SIG-M5 treated with dmso at 0.1 percent for 504 hours (cell line): ENCODE measurements at regions not wholly inside any gene's neighbourhood (a gene's known extent, or its start where the extent isn't known, plus 50 kb on each side); places are given as distances from the start of the nearest gene placed in this dataset.
"Not testable (repeated sequence)": the region's sequence is repeated elsewhere in the genome, so short reads cannot be mapped to it uniquely, and the experiment has no call there.

Source experiments
- DNase-seq: peaks from one replicate; lab custom pipeline; 2025; ENCODE audit not compliant: unreplicated experiment; lab: John Stamatoyannopoulos, UW

- DNase-seq = no peak
These were observed 199.1 kb upstream of the KRR1 start for GRCh38 chr12:75710361-75711069.

DNA sequence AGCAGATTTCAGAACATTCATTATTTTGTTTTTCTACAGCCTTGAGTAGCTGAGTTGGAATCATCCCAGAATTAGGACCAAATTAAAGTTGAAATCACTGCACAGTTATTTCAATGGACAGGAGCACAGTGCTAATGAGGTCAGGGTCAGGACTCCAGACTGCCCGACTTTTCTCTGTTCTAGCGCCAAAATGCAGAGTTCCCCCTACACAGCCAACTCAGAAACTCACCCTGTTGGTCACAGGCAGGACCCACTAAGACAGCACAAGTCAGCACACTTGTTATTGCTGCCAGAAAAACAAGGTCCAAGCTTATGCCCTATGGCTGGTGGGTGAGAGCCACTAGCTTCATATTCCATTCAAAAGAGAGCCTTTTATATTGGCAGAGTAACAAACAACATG lies 198.1 kb upstream of the KRR1 start:
- DNase-seq = no peak

DNA sequence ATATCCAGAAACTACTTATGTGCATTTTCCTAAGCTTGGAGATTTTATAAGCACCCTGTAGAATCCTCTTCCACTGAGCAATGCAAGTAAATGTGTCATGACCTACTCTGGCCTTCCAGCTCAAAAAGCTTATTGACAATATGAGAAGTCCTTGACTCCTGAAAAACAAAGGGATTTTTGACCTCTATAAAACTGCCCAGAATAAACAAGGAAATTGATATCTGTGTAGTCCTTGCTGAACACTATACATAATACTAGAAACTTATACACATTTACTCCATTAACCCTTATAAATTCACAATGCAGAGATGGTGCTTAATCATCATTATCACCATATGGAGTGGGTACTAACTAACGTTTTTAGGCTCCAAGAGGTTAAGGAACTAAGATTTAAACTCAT lies 197.4 kb upstream of the KRR1 start:
- DNase-seq = no peak

DNA sequence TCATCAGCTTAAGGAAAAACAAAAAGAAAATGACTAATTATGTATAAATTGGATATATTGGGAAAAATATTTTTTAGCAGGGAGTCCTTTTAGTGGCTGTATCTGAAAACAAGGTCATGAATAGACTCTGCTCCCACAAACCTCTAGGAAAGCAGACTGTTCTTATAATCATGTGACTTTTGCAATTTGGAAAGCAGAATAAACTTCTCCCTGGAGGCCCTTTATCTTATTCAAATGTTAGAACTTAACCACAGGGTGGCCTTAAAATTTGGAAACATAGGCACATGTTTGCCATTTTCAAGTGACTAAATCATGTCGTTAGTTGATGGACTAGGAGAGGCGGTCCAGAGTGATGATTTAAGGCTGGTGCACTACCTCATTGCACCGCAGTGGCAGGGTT lies 196.6 kb upstream of the KRR1 start:
- DNase-seq = no peak

DNA sequence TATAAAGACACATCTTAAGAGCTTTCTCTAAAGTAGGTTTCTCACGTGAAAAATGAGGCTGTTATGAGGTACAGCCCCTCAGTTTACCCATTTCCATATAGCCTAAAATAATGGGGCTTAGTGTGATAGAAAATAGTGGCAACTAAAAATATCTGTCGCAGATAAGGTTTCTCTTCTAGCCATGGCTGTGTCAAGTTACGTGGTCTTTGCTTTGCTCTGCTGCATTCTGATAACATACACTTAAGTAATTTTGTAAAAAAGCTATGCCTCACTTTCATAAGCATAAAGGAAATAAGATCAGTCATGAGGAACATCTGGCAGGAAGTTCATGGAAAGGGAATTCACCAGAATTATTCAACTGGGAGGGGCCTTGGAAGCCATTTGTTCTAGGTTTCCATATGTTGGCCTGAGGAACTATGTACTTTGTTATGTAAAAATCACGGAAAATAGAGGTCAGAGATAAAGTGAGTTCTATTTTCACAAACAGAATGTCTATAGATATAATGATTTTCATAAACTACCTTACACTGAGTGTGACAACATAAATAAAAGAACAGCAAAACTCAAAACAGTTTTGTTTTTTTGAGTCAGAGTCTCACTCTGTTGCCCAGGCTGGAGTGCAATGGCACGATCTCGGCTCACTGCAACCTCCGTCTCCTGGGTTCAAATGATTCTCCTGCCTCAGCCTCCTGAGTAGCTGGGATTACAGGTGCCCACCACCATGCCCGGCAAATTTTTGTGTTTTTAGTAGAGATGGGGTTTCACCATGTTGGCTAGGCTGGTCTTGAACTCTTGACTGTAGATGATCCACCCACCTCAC lies 195.6 kb upstream of the KRR1 start:
- no peak for DNase-seq

GRCh38 chr12:75705749-75706711 lies 194.6 kb upstream of the KRR1 start:
- DNase-seq = no peak

DNA sequence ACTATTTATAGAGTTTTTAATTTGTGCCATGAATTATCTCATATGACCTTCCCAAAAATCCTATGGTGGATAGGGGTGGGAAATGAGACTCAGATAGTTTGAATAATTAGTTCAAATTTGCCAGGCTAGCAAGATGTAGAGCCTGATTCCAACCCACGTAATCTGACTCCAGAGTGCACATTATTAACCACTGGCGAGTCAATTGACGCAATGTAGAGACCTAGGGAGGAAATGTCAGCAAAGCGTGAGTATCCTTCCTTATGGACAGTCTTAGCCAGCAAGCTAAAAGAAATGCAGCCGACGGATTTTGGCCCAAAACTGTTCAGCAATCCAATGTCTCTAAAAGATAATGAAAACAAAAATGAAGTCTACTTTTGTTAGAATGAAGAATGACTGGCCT lies 193.3 kb upstream of the KRR1 start:
- DNase-seq = no peak

DNA sequence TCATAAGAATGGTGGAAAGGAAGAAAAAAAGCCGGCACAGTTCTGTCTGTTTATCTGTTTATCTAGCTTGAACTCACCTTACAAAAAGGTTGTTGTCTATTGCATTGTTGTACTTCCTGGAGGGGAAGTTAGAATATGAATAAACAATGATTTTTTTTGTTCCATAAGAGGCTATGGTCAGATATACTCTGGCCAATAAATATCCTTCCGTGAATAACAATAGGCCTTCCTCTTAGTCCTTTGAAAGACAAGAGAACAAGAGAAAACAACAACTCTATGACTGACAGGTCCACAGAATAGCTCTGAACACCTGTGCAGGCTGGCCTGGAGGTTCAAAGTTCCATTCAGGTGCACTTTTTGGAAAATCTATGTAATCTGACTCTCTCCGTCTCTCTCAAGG lies 192.8 kb upstream of the KRR1 start:
- no peak for DNase-seq

- no peak for DNase-seq
These were observed 191.7 kb upstream of the KRR1 start for GRCh38 chr12:75703131-75703530.

GRCh38 chr12:75702477-75703093 lies 191.2 kb upstream of the KRR1 start:
- DNase-seq = no peak

GRCh38 chr12:75701859-75702258 lies 190.4 kb upstream of the KRR1 start:
- DNase-seq = no peak

DNA sequence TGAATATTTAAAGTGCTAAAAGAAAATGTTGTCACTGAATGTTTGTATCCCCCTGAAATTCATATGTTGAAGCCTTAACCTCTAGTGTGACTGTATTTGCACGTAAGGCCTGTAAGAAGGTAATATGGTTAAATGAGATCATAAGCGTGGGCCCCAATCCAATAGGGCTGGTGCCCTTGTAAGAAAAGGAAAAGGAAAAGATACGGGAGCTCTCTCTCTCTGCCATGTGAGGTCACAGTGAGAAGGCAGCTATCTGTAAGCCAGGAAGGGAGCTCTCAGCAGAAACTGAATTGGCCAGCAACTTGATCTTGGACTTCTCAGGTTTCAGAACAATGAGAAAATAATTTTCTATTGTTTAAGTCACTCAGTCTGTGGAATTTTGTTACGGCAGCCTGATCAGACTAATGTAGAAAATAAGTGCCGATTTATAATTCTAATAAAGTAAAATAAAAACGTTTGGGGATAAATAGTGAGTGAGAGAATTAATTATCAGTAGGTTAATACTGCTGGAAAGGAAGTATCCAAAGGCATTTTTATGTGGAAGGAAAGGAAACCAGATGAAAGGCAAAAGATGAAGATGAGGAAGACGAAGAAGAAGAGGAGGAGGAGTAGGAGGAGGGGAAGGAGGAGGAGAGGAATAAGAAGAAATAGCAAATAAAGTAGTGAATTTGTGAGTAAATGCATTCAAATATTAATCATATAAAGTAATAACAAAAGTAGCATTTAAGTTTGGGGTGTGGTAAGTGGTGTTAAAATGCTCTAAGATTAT lies 188.5 kb upstream of the KRR1 start:
- DNase-seq = no peak

GRCh38 chr12:75699251-75699650 lies 187.8 kb upstream of the KRR1 start:
- DNase-seq = no peak

- no peak for DNase-seq
These were observed 186.6 kb upstream of the KRR1 start for GRCh38 chr12:75698052-75698451.

DNA sequence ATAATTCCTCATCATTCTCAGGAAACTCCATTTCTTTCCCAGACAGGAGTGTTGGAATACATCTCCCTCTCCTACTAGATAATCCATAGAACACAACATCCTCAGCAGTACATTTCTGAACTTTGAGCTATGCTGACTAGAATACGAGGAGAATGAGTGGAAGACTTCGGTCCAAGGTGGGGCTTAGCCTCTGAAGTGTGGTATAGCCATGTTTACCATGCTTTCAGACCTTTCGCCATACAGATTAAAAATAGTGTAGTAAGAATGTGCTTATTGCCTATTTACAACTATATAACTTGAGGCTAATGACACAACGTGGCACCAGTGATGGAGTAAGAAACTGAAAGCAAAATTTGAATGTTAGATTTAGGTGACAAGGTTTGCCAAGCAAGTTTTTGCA lies 184.5 kb upstream of the KRR1 start:
- DNase-seq = no peak

- DNase-seq = no peak
These were observed 183.3 kb upstream of the KRR1 start for GRCh38 chr12:75694534-75695268.

GRCh38 chr12:75692876-75693275 lies 181.5 kb upstream of the KRR1 start:
- no peak for DNase-seq

- DNase-seq = no peak
These were observed 179.0 kb upstream of the KRR1 start for GRCh38 chr12:75690296-75690955.

GRCh38 chr12:75686233-75686632 lies 174.8 kb upstream of the KRR1 start:
- DNase-seq = not testable (repeated sequence)
